ENCODE measurements at regions not wholly inside any gene's neighbourhood (a gene's known extent, or its start where the extent isn't known, plus 50 kb on each side); places are given as distances from the start of the nearest gene placed in this dataset.

DNA sequence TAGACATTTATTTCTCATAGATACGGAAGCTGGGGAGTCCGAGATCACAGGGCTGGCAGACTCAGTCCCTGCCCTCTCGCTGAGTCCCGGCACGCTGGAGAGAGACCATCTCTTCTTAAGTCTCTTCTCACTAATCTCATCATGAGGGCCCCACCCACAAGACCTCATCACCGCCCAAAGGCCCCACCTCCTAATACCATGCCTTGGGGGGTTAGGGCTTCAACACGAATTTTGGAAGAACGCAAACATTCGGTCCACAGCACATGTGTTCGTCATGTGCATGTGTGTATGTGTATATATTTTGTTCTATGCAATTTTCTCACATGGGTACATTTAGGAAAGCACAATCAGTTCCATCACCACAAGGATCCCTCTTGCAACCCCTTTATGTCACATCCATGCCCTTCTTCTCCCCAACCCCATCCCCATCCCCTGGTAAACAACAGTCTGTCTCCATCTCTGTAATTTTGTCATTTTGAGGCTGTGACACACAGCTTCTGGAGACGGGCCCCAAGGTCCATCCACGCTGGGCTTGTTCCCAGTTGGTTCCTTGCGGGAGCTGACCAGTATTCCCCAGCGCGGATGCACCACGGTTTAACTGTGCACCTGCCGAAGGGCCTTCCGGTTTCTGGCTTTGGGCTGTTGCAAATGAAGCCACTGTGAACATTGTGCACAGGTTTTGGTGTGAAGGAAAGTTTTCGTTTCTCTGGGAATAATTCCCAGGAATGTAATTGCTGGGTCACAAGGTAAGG, 317.5 kb upstream of the DIO3 start:
- no peak for TF ChIP-seq TCF7L2 (IDR thresholded peaks at IDR 0.05; ENCODE audit: low read depth, low read length)
- no peak for TF ChIP-seq POLR2AphosphoS5 (IDR thresholded peaks at IDR 0.05; ENCODE audit: low read depth, low read length)
- TF ChIP-seq, protein P1, sequence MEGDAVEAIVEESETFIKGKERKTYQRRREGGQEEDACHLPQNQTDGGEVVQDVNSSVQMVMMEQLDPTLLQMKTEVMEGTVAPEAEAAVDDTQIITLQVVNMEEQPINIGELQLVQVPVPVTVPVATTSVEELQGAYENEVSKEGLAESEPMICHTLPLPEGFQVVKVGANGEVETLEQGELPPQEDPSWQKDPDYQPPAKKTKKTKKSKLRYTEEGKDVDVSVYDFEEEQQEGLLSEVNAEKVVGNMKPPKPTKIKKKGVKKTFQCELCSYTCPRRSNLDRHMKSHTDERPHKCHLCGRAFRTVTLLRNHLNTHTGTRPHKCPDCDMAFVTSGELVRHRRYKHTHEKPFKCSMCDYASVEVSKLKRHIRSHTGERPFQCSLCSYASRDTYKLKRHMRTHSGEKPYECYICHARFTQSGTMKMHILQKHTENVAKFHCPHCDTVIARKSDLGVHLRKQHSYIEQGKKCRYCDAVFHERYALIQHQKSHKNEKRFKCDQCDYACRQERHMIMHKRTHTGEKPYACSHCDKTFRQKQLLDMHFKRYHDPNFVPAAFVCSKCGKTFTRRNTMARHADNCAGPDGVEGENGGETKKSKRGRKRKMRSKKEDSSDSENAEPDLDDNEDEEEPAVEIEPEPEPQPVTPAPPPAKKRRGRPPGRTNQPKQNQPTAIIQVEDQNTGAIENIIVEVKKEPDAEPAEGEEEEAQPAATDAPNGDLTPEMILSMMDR (IDR thresholded peaks at IDR 0.05) = no peak
- no peak for TF ChIP-seq SIN3A (IDR thresholded peaks at IDR 0.05; ENCODE audit: borderline replicate concordance, insufficient read depth, low read depth, low read length)

All from Panc1 (cell line).